ENCODE measurements at regions not wholly inside any gene's neighbourhood (a gene's known extent, or its start where the extent isn't known, plus 50 kb on each side); places are given as distances from the start of the nearest gene placed in this dataset.

- DNase-seq (ENCODE audit: low read depth in 2 of 2): no peak
Measured at GRCh38 chr2:193776988-193777387, 1582.3 kb upstream of the TMEFF2 start.

GRCh38 chr2:193774166-193774565 lies 1579.4 kb upstream of the TMEFF2 start:
- DNase-seq (ENCODE audit: low read depth in 2 of 2): no peak

GRCh38 chr2:193751299-193751698 lies 1556.6 kb upstream of the TMEFF2 start:
- DNase-seq (ENCODE audit: low read depth in 2 of 2): no peak

DNA sequence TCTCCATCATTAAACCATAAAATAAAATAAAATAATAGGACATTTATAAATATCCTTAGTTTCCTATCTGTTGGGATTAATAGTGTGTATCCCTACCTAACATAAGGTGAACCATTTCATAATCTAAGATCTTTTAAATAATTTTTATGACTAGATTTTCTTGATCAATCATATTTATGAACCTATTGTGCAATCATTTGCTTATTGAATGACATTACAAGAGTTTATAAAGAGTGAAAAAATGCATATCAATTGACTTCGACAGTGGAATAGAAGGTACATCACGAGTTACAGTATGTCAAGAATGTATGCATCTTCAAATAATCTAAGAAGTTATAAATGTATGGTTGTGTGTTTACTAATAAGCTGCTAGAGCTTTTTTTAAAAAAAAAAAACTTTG lies 1554.8 kb upstream of the TMEFF2 start:
- no peak for DNase-seq (ENCODE audit: low read depth in 2 of 2)

GRCh38 chr2:193743089-193743488 lies 1548.4 kb upstream of the TMEFF2 start:
- no peak for DNase-seq (ENCODE audit: low read depth in 2 of 2)

DNA sequence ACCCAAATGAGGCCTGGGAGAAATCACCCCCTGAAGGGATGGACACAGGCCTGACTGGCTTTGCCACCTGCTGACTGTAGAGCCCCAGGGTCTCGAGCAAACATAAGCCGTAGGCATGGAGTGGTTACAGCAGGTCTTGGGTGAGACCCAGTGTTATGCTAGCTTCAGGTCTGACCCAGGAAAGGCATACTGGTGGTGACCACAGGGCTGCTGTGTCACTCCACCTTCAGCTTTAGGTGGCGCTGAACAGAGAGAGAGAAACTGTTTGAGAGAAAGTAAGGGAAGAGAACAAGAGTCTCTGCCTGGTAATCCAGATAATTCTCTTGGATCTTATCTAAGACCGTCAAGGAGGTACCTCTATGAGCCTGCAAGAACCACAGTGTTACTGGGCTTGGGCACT lies 1544.2 kb upstream of the TMEFF2 start:
- DNase-seq (ENCODE audit: low read depth in 2 of 2): no peak

DNA sequence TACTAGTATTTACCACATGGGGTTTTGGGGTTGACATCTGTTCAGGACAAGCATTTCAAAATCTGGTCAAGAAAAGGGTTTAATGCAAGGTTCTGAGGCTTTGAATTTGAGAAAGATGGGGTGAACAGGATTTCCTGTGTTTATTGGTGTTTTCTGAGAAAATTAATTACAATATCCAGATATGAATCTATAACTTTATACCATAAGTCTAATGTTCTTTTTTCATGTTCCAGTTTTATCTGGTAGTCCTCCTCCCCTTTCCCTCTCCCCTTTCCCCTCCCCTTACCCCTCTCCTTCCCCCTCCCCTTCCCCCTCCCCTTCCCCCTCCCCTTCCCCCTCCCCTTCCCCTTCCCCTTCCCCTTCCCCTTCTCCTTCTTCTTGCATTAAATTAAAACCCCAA lies 1518.2 kb upstream of the TMEFF2 start:
- no peak for DNase-seq (ENCODE audit: low read depth in 2 of 2)

- DNase-seq (ENCODE audit: low read depth in 2 of 2): no peak
Measured at GRCh38 chr2:193703411-193703810, 1508.7 kb upstream of the TMEFF2 start.

GRCh38 chr2:193701484-193701883 lies 1506.8 kb upstream of the TMEFF2 start:
- no peak for DNase-seq (ENCODE audit: low read depth in 2 of 2)

DNA sequence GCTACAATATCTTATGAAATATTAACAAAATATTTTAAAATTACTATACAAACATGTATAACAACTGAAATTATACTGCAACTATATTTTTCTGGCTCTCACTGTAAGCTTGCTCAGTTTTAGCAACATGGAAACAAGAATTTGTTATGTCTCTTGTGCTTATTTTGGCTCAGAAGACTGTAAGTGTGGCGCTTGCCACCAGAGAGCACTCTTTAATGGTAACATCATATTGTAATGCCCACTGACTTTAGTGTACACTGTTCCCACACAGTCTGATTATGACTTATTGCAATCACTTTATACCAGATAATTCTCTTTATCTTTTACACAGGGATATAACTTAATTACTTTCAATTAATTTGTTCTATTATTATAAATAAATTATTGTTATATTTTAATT lies 1500.6 kb upstream of the TMEFF2 start:
- DNase-seq (ENCODE audit: low read depth in 2 of 2): no peak

DNA sequence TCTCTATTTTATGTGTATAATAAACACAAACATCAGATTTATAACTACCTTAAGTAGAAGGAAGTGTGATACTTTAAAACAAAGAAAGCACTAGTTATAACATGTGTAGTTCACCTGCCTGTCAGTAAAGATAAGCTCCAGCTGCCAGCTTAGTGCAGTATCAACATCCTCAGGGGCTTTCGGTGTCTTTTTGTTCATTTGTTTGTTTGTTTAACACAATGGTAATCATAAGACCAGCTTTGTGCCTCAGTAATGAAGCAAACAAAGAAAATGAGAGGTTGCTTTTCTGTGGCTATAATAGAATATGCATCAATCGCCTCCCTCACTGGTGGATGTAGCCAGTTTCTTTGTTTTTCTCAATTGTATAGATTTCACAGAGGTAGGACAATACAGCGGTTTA lies 1499.0 kb upstream of the TMEFF2 start:
- DNase-seq (ENCODE audit: low read depth in 2 of 2): no peak

GRCh38 chr2:193690572-193690971 lies 1495.8 kb upstream of the TMEFF2 start:
- no peak for DNase-seq (ENCODE audit: low read depth in 2 of 2)

DNA sequence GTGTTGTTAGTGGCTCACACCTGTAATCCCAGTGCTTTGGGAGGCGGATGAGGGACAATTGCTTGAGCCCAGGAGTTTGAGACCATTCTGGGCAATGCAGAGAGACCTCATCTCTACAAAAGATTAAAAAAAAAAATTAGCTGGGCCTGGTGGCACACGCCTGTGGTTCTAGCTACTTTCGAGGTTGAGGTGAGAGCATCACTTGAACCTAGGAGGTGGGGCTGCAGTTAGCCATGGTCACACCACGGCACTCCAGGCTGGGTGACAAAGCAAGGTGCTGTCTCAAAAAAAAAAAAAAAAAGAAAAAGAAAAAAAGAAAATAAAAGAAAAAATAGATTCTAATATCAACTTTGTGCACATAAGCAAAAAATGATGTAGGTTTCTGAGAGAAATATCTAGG lies 1492.5 kb upstream of the TMEFF2 start:
- no peak for DNase-seq (ENCODE audit: low read depth in 2 of 2)

DNA sequence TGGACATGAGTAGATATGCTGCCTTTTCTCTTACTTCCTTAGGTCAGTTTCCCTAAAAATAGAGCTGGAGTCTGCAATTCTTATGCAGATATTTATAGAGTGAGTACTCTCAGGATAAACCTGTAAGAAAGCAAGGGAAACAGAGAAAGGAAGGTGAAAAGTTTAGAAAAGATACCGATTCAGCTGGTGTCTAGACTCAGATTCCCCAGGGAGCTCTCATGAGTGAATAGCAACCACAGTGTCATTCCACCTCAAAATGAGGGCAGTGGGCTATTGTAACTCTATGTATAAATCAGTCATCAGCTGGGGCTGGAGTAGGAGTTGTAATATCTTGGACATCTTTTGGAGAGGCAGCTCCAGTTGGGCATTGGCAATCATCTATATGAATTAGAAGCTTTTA lies 1485.1 kb upstream of the TMEFF2 start:
- DNase-seq (ENCODE audit: low read depth in 2 of 2): no peak

GRCh38 chr2:193670478-193670877 lies 1475.7 kb upstream of the TMEFF2 start:
- DNase-seq (ENCODE audit: low read depth in 2 of 2): no peak

GRCh38 chr2:193668557-193669323 lies 1474.0 kb upstream of the TMEFF2 start:
- no peak for DNase-seq (ENCODE audit: low read depth in 2 of 2)

- no peak for DNase-seq (ENCODE audit: low read depth in 2 of 2)
Measured at GRCh38 chr2:193627927-193628272, 1433.2 kb upstream of the TMEFF2 start.

- DNase-seq (ENCODE audit: low read depth in 2 of 2): no peak
Measured at GRCh38 chr2:193627187-193627926, 1432.6 kb upstream of the TMEFF2 start.

DNA sequence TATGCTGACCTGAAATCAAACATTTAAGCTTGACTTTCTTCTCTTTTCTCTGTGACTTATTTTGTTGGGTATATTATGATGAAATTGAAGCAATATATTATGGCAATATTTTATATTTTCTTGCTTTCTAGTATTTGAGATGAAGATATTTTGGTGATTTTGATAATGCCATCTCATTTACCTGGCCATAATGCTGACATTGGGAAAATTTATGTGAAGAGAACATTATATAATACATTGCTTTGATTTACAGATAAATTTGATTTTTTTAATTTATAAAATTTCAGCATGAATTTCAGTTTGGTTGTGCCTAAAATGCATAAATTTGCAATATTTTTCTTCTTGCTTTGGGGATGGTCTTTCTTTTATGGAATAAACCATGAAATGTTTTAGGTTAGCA lies 1413.7 kb upstream of the TMEFF2 start:
- DNase-seq (ENCODE audit: low read depth in 2 of 2): no peak

- no peak for DNase-seq (ENCODE audit: low read depth in 2 of 2)
Measured at GRCh38 chr2:193590831-193591230, 1396.1 kb upstream of the TMEFF2 start.

GRCh38 chr2:193584522-193584938 lies 1389.8 kb upstream of the TMEFF2 start:
- DNase-seq (ENCODE audit: low read depth in 2 of 2): no peak

DNA sequence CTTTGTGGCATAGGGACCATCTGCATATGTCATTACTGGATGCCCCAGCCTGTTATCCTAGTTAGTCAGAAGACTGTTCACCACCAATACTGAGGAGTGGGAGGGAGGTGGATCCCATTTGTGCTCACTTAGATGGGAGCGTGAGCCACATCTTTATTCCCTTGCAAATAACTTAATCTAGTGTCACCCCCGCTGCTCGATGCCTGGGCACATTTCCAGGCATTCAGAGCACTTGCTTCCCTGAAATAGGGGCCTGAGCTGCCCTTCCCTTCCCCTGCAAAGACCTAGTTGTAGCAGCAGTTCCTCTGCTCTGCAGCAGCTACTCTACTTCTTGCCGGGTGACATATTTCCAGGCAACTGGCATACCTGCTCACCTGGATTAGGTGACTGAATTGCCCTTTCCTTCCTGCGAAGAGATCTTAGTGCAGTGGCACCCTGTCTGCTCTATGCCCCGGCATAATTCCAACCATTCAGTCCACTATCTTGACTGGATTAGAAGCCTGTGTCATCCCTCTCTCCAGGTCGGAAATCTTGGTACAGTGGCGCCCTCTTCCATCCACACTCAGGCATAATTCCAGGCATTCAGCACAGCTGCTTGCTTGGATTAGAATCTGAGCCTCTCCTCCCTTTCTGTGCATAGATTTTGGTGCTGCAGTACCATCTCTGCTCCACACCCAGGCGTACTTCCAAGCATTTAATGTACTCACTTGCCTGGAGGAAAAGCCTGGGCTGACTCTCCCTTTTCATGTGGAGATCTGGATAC lies 1389.1 kb upstream of the TMEFF2 start:
- no peak for DNase-seq (ENCODE audit: low read depth in 2 of 2)

- DNase-seq (ENCODE audit: low read depth in 2 of 2): no peak
Measured at GRCh38 chr2:193581807-193582206, 1387.1 kb upstream of the TMEFF2 start.

Measured in stimulated activated CD8-positive, alpha-beta memory T cell treated with anti-CD3 and anti-CD28 coated beads, Interleukin-2, amount 100 ng/mL, for 1 hour (primary cell).